GM23338 (cell line): ENCODE measurements at regions not wholly inside any gene's neighbourhood (a gene's known extent, or its start where the extent isn't known, plus 50 kb on each side); places are given as distances from the start of the nearest gene placed in this dataset.

Experiments
- POLR2AphosphoS5 ChIP-seq: IDR thresholded peaks from 2 replicates; pipeline ENCODE4 v1.6.1; 2016; ENCODE audit warnings: antibody characterized with exemption, low read depth
- TF ChIP-seq, protein P1 (sequence below), 2 experiments: fragments of 200-600 bp in 1 of 2; sonication (generic) in 1 of 2; conservative IDR thresholded peaks; 2 replicates each; pipeline versions ENCODE4 v1.5.1 to v1.6.1; 2016 to 2017; ENCODE audit warnings: antibody characterized with exemption in 2 of 2, low read depth in 2 of 2, mild to moderate bottlenecking in 2 of 2, moderate library complexity in 1 of 2

- TF ChIP-seq POLR2AphosphoS5, result no peak
- TF ChIP-seq, protein P1, sequence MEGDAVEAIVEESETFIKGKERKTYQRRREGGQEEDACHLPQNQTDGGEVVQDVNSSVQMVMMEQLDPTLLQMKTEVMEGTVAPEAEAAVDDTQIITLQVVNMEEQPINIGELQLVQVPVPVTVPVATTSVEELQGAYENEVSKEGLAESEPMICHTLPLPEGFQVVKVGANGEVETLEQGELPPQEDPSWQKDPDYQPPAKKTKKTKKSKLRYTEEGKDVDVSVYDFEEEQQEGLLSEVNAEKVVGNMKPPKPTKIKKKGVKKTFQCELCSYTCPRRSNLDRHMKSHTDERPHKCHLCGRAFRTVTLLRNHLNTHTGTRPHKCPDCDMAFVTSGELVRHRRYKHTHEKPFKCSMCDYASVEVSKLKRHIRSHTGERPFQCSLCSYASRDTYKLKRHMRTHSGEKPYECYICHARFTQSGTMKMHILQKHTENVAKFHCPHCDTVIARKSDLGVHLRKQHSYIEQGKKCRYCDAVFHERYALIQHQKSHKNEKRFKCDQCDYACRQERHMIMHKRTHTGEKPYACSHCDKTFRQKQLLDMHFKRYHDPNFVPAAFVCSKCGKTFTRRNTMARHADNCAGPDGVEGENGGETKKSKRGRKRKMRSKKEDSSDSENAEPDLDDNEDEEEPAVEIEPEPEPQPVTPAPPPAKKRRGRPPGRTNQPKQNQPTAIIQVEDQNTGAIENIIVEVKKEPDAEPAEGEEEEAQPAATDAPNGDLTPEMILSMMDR (conservative IDR thresholded peaks at IDR 0.05; ENCODE audit: low read depth in 2 of 2), result 0 out of 4 replicates have a peak, but pooled peaks of 1 of the 2 experiments have one; percentile 2
These were observed 91.9 kb downstream of the FOXA2 start for GRCh38 chr20:22492497-22492896.
